ENCODE measurements at regions not wholly inside any gene's neighbourhood (a gene's known extent, or its start where the extent isn't known, plus 50 kb on each side); places are given as distances from the start of the nearest gene placed in this dataset.
A peak's percentile ranks its signal among the peaks of the same experiment; 100 is the strongest.

DNA sequence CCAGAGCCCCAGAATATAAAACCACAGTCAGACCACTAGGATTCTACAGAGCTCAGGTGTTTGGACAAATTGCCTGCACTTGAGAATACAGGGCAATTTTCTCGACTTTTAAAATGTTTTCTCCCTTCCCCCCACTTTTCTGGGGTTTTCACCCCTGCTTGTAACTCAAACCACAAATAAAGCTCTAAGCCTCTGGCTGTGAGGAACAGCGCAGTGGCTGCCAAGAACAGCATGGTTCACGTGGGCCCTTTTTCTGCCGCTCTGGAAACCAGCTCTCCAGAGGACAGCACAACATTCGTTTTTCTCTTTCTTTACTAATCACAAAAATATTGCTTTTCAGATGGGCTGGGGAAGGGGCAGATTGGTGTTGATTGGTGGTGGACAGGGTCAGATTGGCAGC, 102.2 kb upstream of the JUN start:
- Histone ChIP-seq H3K27me3 (ENCODE audit: control insufficient read depth, insufficient read depth, low read length) (no peaks in the 10 kb centered on the region), H3K4me3 (ENCODE audit: low read depth in 2 of 2, low read length in 2 of 2) (no peak overlapping the region), H3K9me3 (ENCODE audit: control insufficient read depth, insufficient read depth, low read depth, low read length) (0 out of 2 replicates have a peak, but pooled peaks cover 2% of the 10 kb centered on the region), H3K4me1 (ENCODE audit: control insufficient read depth, insufficient read depth, low read length) (peaks cover 45% of the 10 kb centered on the region), H3K27ac (ENCODE audit: low read length) (peak overlapping the region; percentile 81), H3K36me3 (ENCODE audit: control insufficient read depth, insufficient read depth, low read length) (no peaks in the 10 kb centered on the region)
- TF ChIP-seq TCF7L2 (IDR thresholded peaks at IDR 0.05; ENCODE audit: low read depth, low read length): no peak
- TF ChIP-seq, protein P1, sequence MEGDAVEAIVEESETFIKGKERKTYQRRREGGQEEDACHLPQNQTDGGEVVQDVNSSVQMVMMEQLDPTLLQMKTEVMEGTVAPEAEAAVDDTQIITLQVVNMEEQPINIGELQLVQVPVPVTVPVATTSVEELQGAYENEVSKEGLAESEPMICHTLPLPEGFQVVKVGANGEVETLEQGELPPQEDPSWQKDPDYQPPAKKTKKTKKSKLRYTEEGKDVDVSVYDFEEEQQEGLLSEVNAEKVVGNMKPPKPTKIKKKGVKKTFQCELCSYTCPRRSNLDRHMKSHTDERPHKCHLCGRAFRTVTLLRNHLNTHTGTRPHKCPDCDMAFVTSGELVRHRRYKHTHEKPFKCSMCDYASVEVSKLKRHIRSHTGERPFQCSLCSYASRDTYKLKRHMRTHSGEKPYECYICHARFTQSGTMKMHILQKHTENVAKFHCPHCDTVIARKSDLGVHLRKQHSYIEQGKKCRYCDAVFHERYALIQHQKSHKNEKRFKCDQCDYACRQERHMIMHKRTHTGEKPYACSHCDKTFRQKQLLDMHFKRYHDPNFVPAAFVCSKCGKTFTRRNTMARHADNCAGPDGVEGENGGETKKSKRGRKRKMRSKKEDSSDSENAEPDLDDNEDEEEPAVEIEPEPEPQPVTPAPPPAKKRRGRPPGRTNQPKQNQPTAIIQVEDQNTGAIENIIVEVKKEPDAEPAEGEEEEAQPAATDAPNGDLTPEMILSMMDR (IDR thresholded peaks at IDR 0.05): no peak
- TF ChIP-seq SIN3A (IDR thresholded peaks at IDR 0.05; ENCODE audit: borderline replicate concordance, insufficient read depth, low read depth, low read length): no peak
- TF ChIP-seq POLR2AphosphoS5 (IDR thresholded peaks at IDR 0.05; ENCODE audit: low read depth, low read length): no peak
- TF ChIP-seq, protein P2, sequence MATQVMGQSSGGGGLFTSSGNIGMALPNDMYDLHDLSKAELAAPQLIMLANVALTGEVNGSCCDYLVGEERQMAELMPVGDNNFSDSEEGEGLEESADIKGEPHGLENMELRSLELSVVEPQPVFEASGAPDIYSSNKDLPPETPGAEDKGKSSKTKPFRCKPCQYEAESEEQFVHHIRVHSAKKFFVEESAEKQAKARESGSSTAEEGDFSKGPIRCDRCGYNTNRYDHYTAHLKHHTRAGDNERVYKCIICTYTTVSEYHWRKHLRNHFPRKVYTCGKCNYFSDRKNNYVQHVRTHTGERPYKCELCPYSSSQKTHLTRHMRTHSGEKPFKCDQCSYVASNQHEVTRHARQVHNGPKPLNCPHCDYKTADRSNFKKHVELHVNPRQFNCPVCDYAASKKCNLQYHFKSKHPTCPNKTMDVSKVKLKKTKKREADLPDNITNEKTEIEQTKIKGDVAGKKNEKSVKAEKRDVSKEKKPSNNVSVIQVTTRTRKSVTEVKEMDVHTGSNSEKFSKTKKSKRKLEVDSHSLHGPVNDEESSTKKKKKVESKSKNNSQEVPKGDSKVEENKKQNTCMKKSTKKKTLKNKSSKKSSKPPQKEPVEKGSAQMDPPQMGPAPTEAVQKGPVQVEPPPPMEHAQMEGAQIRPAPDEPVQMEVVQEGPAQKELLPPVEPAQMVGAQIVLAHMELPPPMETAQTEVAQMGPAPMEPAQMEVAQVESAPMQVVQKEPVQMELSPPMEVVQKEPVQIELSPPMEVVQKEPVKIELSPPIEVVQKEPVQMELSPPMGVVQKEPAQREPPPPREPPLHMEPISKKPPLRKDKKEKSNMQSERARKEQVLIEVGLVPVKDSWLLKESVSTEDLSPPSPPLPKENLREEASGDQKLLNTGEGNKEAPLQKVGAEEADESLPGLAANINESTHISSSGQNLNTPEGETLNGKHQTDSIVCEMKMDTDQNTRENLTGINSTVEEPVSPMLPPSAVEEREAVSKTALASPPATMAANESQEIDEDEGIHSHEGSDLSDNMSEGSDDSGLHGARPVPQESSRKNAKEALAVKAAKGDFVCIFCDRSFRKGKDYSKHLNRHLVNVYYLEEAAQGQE (IDR thresholded peaks at IDR 0.05; ENCODE audit: insufficient read depth in 1 of 2, low read depth in 2 of 2, low read length in 1 of 2): no peak
- ATAC-seq: no peak
- ChIA-PET POLR2A (interaction anchor here (1.1 kb wide), 1 partner anchor 14 kb away, joined by 4 read pairs; no protein-coding TSS in a partner anchor), CTCF (no interaction called here)
- in situ Hi-C loops (cut with HindIII; ENCODE audit: low pct_unique_long_range_greater_than_20kb, low sequenced_read_pairs): no loop called here
- no TSS peak for BruUV-seq (replicated peaks)
- no peak for DNase-seq (ENCODE audit: low read depth, low spot score)
- intact Hi-C loops (cut with micrococcal nuclease; ENCODE audit: unreplicated experiment): no loop called here

DNA sequence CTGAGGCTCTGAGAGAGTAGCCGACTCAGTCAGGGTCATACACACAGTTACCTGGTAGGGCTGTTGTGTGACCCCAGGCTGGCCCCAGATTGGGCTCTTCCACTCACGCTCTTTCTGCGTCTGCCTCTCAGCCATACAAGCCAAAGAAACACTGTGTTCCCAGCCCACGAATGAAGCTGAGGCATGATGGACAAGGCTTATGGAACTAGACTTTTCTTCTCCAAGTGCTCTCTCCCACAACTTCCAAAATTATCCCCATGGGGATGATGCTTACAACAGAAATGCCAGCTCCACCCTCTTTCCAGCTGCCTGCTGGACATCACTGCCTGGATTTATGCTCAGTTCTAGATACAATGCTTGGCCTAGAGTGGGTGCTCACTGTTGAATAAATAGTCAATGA, 102.8 kb upstream of the JUN start:
- intact Hi-C loops (cut with micrococcal nuclease; ENCODE audit: unreplicated experiment): no loop called here
- BruUV-seq (replicated peaks): no TSS peak
- POLR2A ChIA-PET: no interaction called here

More for the DNA sequence above, 102.8 kb upstream of the JUN start:
- CTCF ChIA-PET: no interaction called here
- ATAC-seq: no peak
- Histone ChIP-seq H3K27me3 (ENCODE audit: control insufficient read depth, insufficient read depth, low read length) (no peaks in the 10 kb centered on the region), H3K4me1 (ENCODE audit: control insufficient read depth, insufficient read depth, low read length) (peaks cover 45% of the 10 kb centered on the region), H3K27ac (ENCODE audit: low read length) (peak overlapping the region; percentile 81), H3K9me3 (ENCODE audit: control insufficient read depth, insufficient read depth, low read depth, low read length) (no peaks in the 10 kb centered on the region; the same call in 1 of the 2 replicates), H3K4me3 (ENCODE audit: low read depth in 2 of 2, low read length in 2 of 2) (no peak overlapping the region), H3K36me3 (ENCODE audit: control insufficient read depth, insufficient read depth, low read length) (no peaks in the 10 kb centered on the region)
- TF ChIP-seq POLR2AphosphoS5 (IDR thresholded peaks at IDR 0.05; ENCODE audit: low read depth, low read length) (no peak), SIN3A (IDR thresholded peaks at IDR 0.05; ENCODE audit: borderline replicate concordance, insufficient read depth, low read depth, low read length) (no peak), TCF7L2 (IDR thresholded peaks at IDR 0.05; ENCODE audit: low read depth, low read length) (no peak)
- TF ChIP-seq, protein P1 (IDR thresholded peaks at IDR 0.05): no peak
- TF ChIP-seq, protein P2 (IDR thresholded peaks at IDR 0.05; ENCODE audit: insufficient read depth in 1 of 2, low read depth in 2 of 2, low read length in 1 of 2): no peak
- in situ Hi-C loops (cut with HindIII; ENCODE audit: low pct_unique_long_range_greater_than_20kb, low sequenced_read_pairs): no loop called here
- DNase-seq (ENCODE audit: low read depth, low spot score): no peak
